ENCODE measurements at regions not wholly inside any gene's neighbourhood (a gene's known extent, or its start where the extent isn't known, plus 50 kb on each side); places are given as distances from the start of the nearest gene placed in this dataset.
"Not testable (repeated sequence)": the region's sequence is repeated elsewhere in the genome, so short reads cannot be mapped to it uniquely, and the experiment has no call there.

GRCh38 chr5:40453689-40454088 lies 226.0 kb upstream of the PTGER4 start:
- intact Hi-C loops (cut with DNase I, micrococcal nuclease): no loop called here

DNA sequence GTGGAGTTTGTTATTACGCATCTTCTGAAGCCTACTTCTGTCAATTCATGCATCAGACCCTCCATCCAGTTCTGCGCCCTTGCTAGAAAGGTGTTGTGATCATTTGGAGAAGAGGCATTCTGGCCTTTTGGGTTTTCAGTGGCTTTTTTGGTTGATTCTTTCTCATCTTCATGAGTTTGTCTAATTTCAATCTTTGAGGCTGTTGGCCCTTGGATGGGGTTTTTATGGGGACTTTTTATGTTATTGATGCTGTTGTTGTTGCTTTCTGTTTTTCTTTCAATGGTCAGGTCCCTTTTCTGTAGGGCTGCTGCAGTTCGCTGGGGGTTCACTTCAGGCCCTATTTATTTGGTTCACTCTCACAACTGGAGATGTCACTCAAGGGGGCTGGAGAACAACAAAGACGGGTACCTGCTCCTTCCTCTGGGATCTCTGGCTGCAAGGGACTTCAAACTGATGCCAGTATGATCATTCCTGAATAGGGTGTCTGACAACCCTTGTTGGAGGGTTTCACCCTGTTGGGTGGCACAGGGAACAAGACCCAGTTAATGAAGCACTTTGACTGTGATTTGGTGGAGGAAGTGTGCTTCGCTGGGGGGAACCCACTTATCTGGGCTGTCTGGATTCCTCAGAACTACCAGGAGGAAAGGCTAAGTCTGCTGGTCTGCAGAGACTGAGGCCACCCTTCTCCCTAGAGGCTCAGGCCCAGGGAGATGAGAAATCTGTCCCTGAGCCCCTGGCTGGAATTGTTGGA lies 226.7 kb upstream of the PTGER4 start:
- intact Hi-C loops (cut with DNase I, micrococcal nuclease): no loop called here
- ATAC-seq: no peak
- DNase-seq: no peak

More at GRCh38 chr5:40453689-40454088, 226.0 kb upstream of the PTGER4 start:
- DNase-seq (no peak), ATAC-seq (no peak)

DNA sequence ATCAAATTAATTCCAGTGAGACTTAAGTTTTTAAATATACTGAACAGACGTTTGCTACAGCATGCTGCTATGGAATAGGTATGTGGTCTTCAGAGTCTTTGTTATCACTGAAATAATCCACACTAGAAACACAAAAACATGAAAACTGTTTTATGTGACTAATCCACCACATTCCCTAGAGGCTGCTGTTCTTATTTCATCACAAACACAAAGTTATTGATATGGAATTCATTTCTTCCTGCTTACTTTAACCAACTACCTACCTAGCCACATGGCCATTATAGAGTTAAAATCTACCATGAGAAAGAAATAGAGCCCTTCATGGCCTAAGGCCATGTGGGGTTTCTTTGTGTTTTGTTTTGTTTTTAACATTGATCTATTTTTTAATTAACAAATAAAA lies 232.3 kb upstream of the PTGER4 start:
- DNase-seq: no peak
- intact Hi-C loops (cut with DNase I, micrococcal nuclease): no loop called here
- ATAC-seq: no peak

DNA sequence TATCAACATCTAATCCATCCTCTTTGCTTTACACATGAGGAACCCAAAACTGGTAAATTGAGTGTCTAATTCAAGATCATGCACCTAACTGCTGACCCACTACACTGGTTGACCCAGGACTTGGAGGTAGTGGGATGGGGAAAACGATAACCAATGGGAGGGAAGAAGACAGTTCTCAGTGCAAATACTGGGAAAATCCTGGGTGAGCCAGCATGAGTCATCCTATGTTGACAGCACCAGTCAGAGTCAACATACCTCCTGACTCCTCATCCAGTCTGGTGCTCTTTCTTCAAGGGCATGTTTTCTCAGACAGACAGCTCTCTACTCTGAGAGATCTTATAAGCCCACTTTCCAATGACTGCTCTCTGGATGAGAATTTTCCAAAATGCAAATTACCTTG lies 232.8 kb upstream of the PTGER4 start:
- intact Hi-C loops (cut with DNase I, micrococcal nuclease): no loop called here
- ATAC-seq: peak; percentile 69
- DNase-seq: no peak

DNA sequence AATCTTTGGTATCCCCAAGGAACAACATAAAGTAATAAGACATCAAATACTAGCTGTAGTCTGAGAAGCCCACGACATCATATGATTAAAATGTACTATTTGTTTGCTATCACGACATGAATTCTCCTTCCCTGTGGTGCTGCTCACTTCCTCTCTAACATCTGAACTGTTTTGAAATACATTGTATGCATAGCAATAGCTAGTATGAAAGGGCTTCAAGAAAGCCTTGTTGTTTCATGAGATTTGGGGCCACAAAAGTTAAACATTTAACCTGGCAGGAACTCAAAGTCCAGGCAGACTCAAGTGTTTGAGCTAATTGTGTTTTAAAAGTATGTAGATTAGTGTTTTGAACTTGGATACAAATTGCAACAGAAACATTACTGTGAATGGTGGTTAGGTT lies 237.4 kb upstream of the PTGER4 start:
- DNase-seq (no peak), ATAC-seq (peak; percentile 79)
- intact Hi-C loops (cut with DNase I, micrococcal nuclease): no loop called here

GRCh38 chr5:40441733-40442132 lies 238.0 kb upstream of the PTGER4 start:
- DNase-seq (peak; percentile 68 to 81), ATAC-seq (peak; percentile 94)
- intact Hi-C loops (cut with DNase I, micrococcal nuclease): no loop called here

DNA sequence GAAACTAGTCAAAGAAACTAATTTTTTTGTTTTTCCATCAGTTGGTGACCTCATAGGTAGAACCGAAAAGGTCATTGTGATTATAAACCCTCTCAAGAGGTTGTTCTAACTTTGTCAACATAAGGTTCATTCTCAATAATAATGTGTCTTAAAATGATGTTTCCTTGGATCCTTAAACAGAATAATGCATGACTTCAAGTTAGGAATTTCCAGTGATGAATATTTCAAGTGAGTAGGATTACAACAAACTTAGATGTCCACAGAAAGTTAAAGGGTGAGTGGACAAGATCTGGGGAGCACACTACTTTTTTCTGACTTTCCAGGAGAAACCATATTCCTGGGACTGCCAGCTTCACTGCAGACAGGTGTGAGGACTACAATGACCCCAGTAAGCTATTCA lies 239.0 kb upstream of the PTGER4 start:
- intact Hi-C loops (cut with DNase I, micrococcal nuclease): no loop called here
- DNase-seq (no peak), ATAC-seq (no peak)

DNA sequence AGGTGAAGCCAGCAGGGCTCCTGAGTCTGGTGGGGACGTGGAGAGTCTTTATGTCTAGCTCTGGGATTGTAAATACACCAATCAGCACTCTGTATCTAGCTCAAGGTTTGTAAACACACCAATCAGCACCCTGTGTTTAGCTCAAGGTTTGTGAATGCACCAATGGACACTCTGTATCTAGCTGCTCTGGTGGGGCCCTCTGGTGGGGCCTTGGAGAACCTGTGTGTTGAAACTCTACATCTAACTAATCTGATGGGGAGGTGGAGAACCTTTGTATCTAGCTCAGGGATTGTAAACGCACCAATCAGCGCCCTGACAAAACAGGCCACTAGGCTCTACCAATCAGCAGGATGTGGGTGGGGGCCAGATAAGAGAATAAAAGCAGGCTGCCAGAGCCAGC lies 240.6 kb upstream of the PTGER4 start:
- intact Hi-C loops (cut with DNase I, micrococcal nuclease); DNase-seq; ATAC-seq: not testable (repeated sequence)

- intact Hi-C loops (cut with DNase I, micrococcal nuclease); ATAC-seq; DNase-seq: not testable (repeated sequence)
These were observed 241.1 kb upstream of the PTGER4 start for GRCh38 chr5:40438646-40439045.

DNA sequence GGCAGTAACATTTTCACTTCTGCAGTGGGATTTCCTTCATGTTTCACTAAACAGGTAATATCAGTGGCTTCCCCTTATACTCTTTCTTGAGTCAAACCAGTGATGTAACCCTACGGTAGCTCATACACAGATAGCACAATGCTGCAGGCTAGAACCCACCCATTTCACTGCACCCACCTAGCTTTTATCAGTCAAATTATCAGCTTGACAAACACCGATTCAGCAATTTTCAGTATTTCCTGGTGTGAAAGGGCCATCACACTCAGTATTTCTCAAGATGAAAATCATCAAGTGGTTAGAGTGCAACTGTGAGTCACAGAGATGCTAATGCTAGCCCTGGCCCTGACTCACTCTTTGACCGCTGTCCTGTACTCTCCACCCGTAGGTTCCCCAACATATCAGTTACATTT lies 242.3 kb upstream of the PTGER4 start:
- peak in 1 of 2 donors; percentile 45 for DNase-seq

DNA sequence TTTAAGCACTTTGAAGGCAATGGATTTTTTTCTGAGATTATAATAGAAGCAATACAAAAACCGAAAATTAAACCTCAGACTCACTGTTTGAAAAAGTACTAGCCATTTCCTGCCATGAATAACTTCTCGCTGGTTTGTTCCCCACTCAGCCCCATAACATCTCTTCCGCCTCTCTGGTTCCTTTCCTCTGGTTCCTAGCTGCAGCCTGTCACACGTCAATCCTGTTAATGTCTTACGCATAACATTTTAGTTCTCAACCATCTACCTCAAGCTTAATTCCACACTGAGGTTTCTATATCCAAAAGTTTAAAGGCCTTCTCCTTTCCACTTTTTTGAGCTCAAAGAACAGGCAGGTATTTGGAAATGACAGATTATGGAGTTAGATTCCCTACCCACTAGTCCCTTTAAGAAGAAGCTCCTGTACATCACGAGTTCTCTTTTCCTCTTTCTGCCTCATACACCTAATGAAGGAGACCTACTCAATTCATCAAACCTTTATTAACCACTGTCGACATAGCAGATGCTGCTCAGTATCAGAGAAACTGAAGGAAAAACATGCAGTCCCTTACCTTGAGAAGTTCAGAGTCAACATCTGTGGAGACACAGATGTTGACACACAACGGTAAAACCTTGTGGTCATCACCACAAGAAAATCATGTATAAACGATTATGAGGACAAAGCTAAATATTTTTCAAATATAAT lies 243.0 kb upstream of the PTGER4 start:
- DNase-seq (no peak), ATAC-seq (no peak)
- intact Hi-C loops (cut with DNase I, micrococcal nuclease): no loop called here

More for the DNA sequence above, 242.3 kb upstream of the PTGER4 start:
- intact Hi-C loops (cut with DNase I, micrococcal nuclease): no loop called here
- peak; percentile 56 for ATAC-seq

- intact Hi-C loops (cut with DNase I, micrococcal nuclease); ATAC-seq; DNase-seq: not testable (repeated sequence)
These were observed 244.0 kb upstream of the PTGER4 start for GRCh38 chr5:40435706-40436105.

GRCh38 chr5:40432836-40433235 lies 246.9 kb upstream of the PTGER4 start:
- ATAC-seq: no peak
- no peak for DNase-seq
- intact Hi-C loops (cut with DNase I, micrococcal nuclease): no loop called here

GRCh38 chr5:40431734-40432133 lies 248.0 kb upstream of the PTGER4 start:
- ATAC-seq (peak; percentile 96), DNase-seq (peak in 1 of 2 donors; percentile 59)
- intact Hi-C loops (cut with DNase I, micrococcal nuclease): no loop called here

DNA sequence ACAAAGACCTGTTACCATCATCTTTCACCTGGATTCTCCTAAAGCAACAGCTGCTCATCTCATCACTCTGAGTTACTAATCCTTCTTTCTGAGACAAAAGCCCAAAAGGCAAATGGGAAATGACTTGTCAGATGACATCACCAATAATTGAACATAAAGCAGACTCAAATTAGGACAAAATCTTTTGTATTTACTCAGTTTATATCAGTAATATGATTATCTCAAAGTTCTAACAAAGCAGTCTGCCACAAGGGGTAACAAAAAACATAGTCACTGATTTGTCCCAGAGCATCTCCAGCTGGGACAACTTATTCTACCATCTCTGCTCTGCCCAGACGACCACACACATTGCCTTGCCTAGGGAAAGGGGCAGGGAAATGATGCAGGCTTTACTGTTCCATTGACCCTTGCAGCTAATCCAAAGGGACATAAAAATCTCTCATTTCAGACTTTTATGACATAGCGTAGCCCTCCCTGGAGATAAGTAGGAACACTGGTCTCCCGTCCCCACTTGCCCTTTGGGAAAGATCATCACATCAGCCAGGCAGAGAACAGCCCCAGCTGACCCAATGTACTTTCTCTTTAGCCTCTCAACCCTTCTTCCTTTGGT lies 249.5 kb upstream of the PTGER4 start:
- intact Hi-C loops (cut with DNase I, micrococcal nuclease): no loop called here
- ATAC-seq (peak; percentile 32), DNase-seq (no peak)

DNA sequence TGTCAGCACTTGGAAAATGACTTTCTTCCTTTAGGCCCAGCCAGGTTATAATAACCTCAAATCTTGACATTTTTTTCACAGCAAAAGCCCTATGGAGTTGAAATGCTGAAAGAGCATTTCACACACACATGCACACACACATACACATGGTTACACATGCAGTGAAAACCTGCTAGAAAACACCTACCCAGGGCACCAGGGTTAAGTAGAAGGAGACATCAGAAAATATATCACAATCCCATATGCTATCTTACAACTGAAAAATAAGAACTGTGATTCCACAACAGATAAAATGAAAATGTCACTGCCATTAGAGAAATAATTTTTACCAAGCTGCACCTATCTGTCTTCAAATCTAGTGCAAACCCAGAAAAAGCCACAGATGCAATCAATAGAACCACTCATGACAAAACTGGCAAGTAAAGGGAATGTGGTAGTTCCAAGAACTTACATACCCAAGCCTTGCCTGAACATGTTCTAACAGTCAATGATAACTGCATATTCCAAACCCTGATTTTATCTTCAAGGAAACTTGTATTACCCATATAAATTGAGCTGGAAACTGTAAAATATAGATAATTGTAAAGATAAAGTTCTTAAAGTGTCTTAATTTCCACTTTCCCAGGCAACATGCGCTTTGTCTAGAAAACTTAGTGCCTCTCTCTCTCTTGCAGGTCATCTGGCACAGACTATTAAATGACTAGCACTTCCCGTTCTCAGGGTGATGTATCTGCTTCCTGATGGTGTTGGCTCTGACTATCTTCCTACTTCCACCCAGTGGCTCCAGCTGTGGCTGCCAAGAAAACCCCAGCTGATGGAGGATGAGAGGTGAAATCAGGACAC lies 250.2 kb upstream of the PTGER4 start:
- intact Hi-C loops (cut with DNase I, micrococcal nuclease): no loop called here
- ATAC-seq: peak; percentile 78
- DNase-seq: peak; percentile 26 to 59

DNA sequence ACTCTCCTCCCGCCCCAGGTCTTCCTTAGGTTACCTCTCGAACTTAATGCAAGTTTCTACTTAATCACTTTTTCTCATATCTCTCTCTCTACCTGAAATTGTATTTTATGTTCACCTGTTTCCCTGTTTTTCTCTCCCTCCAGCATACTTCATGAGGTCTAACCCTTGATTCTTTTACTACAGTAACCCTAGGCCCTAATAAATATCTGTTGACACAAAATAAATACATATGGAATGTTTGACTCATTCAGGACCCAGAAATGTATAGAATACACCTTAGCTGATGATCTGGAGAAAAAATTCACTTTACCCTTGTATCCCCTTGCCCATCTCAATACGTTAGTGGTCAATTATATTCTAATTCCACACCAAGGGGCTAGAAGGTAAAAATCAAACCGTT lies 250.9 kb upstream of the PTGER4 start:
- no peak for ATAC-seq
- no peak for DNase-seq
- intact Hi-C loops (cut with DNase I, micrococcal nuclease): no loop called here

- DNase-seq: no peak
- no peak for ATAC-seq
- intact Hi-C loops (cut with DNase I, micrococcal nuclease): no loop called here
These were observed 251.6 kb upstream of the PTGER4 start for GRCh38 chr5:40428126-40428525.

All from left colon (tissue), 2 donors.